ENCODE measurements at regions not wholly inside any gene's neighbourhood (a gene's known extent, or its start where the extent isn't known, plus 50 kb on each side); places are given as distances from the start of the nearest gene placed in this dataset.

DNA sequence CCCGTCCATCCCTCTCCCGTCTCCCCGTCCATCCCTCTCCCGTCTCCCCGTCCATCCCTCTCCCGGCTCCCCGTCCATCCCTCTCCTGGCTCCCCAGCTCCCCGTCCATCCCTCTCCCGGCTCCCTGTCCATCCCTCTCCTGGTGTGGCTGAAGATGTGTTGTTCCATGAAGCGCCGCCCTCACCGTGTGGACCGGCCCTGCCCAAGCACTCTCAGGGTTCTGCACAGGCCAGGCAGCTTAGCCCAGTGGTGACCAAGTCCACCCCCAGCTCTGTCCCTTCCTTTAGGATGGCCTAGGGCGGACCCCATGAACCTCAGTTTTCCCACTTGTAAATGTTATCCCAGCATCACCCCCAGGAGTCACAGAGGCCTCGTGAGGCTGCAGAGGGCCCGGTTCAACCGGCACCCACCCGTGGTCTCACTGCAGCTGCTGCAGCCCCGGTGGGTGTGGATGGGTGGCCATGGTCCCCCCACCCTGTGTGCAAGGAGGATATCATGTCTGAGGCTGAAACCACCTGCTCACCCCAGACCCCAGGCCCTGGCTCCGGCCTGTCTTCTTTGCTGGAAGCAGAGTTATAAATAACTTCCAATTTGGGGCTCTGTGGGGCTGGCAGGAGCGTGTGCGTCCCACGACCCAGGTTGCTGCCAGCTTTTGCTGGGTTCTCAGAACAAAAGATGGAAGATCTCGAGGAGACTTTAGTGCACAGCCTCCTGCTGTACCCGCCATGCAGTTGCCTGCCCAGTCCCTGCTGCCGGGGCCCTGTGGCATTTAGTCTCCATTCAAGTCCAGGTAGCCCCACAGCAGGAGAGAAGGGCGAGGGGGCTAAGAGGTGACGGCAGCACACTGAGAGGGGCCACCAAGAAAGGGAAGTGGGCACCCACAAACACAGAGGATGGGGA is 1147.8 kb downstream of the BRD1 start:
- in situ Hi-C loops (cut with HindIII; ENCODE audit: low pct_unique_long_range_greater_than_20kb, low sequenced_read_pairs): no loop called here
- no peak for DNase-seq (ENCODE audit: low read depth in 1 of 2, low spot score in 1 of 2)
- TF ChIP-seq JUND (IDR thresholded peaks at IDR 0.05; ENCODE audit: low read depth): no peak

DNA sequence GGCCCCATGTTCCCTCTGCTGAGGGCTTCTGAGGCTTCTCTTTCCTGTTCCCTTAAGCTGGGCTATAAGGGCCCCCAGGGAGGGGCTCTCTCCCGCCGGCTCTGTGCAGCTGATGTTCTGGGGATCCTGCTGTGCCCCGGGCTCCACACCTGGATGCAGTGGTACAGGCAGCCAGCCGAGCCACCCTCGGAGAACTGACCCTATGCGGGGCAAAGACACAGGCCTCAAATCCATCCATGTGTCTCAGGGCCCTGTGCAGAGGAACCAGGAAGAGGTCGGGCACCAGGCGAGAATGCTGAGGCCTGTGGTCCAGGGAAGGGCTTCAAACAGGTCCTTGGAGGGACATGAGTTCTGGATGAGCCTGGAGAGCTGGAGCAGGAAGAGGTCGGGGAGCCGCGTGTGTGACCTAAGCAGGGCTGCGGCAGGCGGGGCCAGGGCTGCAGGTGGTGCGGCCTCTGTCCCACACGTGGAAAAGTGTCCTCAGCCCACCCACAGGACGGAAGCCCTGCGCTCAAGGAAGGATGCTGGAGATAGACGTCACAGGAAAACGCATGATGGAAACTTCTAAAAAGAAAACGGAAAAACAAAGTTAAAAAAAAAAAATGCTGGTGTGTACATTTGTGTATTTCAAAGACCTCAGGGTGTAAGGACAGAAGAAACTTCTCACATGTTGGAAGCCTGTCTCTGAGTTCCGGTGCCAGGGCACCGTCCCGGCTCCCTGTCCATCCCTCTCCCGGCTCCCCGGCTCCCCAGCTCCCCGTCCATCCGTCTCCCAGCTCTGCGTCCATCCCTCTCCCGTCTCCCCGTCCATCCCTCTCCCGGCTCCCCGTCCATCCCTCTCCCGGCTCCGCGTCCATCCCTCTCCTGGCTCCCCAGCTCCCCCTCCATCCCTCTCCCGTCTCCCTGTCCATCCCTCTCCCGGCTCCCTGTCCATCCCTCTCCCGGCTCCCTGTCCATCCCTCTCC is 1149.2 kb downstream of the BRD1 start:
- DNase-seq (ENCODE audit: low read depth in 1 of 2, low spot score in 1 of 2): no peak
- no peak for TF ChIP-seq JUND (IDR thresholded peaks at IDR 0.05; ENCODE audit: low read depth)
- in situ Hi-C loops (cut with HindIII; ENCODE audit: low pct_unique_long_range_greater_than_20kb, low sequenced_read_pairs): no loop called here

DNA sequence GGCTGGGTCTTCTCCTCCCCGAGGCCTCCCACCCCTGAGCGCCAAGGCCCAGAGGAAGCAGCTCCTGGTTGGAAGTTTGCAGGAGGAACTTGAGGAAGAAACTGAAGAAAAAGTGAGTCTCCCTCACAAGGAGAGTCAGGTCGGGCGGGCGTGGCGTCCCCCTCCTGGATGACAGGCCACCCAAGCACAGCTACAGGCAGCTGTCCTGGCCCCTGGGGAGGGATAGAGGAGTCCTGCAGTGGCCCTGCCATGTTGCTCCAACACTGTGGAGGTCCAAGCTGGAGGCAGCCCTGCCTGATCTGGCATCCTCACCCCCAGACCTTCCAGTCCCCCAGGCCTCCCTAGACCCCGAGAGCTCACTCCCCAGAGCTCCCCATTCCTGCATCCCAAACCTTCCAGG is 1150.1 kb downstream of the BRD1 start:
- TF ChIP-seq JUND (IDR thresholded peaks at IDR 0.05; ENCODE audit: low read depth): no peak
- in situ Hi-C loops (cut with HindIII; ENCODE audit: low pct_unique_long_range_greater_than_20kb, low sequenced_read_pairs): no loop called here
- no peak for DNase-seq (ENCODE audit: low read depth in 1 of 2, low spot score in 1 of 2)

DNA sequence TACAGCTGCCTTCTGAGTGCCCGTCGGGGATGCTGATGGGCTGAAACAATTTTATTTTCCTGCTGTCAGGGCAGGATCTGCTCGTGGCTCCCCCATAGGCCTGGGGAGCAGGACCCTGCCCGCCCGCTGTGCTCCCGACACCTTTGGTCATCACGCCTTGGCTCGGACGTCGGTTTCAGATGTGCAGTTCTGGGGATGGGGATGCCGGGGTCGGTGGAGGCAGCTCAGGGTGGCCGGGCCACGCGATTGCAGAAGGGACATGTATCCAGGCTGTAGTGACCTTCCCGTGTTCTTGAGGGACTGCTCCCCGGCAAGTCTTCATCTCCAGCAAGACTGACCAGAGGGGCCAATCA is 1150.5 kb downstream of the BRD1 start:
- in situ Hi-C loops (cut with HindIII; ENCODE audit: low pct_unique_long_range_greater_than_20kb, low sequenced_read_pairs): no loop called here
- DNase-seq (ENCODE audit: low read depth in 1 of 2, low spot score in 1 of 2): no peak
- no peak for TF ChIP-seq JUND (IDR thresholded peaks at IDR 0.05; ENCODE audit: low read depth)

DNA sequence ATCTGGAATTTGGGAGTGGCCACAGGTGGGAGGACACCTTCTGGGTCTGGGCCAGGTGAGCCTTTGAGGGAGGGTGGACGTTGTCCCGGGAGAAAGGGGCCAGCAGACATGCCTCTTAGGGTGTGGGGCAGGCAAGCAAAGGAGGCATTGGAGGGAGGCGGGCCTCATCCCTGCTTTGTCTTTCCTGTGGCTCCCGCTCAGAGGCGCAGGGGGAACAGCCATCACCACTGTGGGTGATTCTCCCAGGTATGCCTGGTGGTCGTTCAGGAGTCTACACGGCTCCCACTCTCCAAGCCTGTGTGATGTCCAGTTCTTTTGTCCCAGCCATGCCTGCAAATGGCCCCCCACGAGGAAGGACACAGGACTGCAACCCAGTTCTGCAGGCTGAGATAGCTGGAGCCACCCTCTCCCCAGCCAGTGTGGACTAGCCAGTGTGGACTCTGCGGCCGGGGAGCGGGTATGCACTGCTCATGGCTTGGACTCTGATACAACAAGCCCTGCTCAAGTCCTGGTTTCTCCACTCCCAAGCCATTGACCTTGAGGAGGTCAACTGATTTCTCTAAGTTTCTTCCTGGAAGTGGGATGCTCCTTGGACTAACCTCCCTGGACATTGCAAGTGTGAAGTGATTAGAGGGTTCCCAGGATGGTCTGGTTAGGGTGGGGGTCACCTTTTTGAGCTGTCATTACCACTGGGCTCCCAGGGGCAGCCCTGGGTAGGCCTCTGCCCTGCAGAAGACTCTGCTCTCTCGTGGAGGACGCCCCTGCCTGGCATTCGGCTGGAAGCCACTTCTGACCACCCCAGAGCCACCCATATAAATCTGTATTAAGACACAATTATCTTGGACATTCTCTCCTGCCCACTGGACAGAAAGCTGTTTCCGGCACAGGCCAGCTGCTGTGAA is 1151.2 kb downstream of the BRD1 start:
- in situ Hi-C loops (cut with HindIII; ENCODE audit: low pct_unique_long_range_greater_than_20kb, low sequenced_read_pairs): no loop called here
- no peak for TF ChIP-seq JUND (IDR thresholded peaks at IDR 0.05; ENCODE audit: low read depth)
- DNase-seq (ENCODE audit: low read depth in 1 of 2, low spot score in 1 of 2): no peak

DNA sequence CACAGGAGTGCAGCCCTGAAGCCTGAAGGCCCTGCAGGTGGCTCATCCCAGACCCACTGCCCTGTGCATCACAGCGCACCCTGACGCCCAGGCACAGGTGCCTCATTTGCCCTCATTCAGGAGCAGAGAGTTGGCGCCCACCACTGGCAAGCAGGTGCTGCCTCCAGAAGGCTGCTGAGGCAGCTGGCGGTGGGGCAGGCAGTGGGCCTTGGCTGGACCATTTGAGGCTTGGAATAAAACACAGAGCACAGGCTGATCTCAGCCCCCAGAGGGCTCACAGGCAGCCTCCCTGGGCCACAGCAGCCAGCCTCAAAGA is 1151.9 kb downstream of the BRD1 start:
- TF ChIP-seq JUND (IDR thresholded peaks at IDR 0.05; ENCODE audit: low read depth): no peak
- in situ Hi-C loops (cut with HindIII; ENCODE audit: low pct_unique_long_range_greater_than_20kb, low sequenced_read_pairs): no loop called here
- DNase-seq (ENCODE audit: low read depth in 1 of 2, low spot score in 1 of 2): no peak

DNA sequence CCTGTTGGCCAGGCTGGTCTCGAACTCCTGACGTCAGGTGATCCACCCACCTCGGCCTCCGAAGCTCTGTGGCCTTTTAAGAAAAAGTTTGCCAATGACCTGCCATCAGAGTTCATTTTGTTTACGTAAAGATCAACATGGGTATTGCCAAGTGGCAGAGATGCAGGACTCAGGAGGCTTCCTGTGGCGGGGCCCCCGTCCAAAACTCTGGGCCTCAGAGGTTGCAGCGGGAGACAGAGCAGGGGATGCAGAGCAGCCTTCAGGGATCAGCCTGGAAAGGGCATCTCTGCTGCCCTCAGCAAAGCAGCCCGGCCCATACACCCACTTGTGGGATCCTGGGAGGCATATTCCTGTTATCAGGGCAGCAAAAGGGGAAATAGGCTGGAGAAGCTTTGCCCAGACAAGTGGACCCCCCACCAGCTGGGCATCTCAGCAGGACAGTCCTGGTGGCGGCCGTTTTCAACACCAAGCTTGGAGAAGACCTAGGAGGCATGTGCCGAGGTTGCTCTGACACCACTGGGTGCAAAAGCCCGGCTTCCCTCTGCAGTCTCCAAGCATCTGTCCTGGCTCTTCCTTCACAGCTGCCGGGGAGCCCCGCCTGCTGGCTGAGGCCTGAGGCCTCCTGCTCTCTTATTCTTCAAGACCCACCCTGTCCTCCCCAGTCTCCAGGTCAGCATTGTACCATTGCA is 1152.4 kb downstream of the BRD1 start:
- DNase-seq (ENCODE audit: low read depth in 1 of 2, low spot score in 1 of 2): no peak
- in situ Hi-C loops (cut with HindIII; ENCODE audit: low pct_unique_long_range_greater_than_20kb, low sequenced_read_pairs): no loop called here
- no peak for TF ChIP-seq JUND (IDR thresholded peaks at IDR 0.05; ENCODE audit: low read depth)

DNA sequence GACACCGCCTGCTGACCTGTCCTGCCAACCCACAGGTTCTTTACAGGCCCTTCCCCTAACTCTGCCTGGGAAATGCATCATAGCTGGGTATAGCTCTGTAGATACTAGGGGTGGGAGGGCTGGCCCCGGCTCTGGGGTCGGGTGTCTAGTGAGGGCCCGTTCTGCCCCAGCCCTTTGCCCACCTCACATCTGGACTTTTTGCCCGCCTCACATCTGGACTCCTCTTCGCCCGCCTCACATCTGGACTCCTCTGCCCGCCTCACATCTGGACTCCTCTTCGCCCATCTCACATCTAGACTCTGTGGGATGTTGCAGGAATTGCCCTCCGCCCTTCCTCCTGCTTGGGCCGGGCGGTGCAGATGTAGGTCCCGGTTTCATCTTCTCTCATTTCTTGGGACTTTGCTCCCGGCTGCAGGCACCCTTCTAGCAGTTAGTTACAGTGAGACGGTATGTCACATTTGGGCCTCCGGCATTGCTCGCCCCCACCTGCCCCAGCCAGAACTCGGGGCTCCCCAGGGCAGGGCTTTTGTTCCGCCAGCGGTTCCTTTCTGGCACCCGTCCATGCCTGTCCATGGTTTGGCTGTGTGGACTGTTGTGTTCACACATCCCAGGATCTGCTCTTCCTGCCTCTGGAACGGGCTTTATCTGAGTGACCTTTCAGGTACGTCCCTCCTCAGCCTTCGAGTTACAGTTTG is 1153.7 kb downstream of the BRD1 start:
- in situ Hi-C loops (cut with HindIII; ENCODE audit: low pct_unique_long_range_greater_than_20kb, low sequenced_read_pairs): no loop called here
- TF ChIP-seq JUND (IDR thresholded peaks at IDR 0.05; ENCODE audit: low read depth): no peak
- DNase-seq (ENCODE audit: low read depth in 1 of 2, low spot score in 1 of 2): no peak

DNA sequence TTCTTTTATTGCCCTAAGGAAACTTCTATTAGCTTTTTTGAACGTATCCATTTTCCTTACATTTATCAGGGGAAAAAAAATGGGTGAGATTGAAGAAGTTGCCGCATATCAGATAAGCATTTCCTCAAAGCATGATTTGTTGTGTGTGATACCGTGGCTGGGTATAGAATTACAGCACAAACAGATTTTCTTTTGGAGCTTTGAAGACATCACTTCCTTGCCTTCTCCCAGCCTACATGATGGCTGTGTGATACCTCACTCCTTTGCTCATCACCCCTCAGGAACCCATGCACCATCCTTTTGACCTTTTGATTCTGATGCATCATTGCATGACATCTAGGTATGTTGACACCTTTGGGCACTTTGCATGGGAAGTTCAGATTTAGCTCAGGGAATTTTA is 1155.3 kb downstream of the BRD1 start:
- in situ Hi-C loops (cut with HindIII; ENCODE audit: low pct_unique_long_range_greater_than_20kb, low sequenced_read_pairs): no loop called here
- no peak for DNase-seq (ENCODE audit: low read depth in 1 of 2, low spot score in 1 of 2)
- no peak for TF ChIP-seq JUND (IDR thresholded peaks at IDR 0.05; ENCODE audit: low read depth)

DNA sequence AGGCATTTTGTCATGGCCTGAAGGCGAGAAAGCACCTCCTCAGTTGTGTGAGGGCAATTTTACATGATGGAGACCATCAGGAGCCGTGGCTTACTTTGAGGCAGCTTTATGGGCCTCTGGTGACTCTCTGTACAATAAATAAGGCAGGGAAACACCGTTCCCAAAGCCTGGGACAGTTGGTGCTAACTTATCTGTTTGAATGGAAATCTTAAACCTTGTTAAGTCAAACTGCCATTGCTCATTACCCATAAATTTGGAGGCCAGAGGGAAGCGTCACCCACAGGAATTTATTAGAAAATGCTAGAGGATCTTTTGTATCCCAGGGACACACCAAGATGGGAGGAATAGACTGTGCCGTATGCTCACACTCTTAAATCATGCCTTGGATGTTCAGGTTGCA is 1156.9 kb downstream of the BRD1 start:
- in situ Hi-C loops (cut with HindIII; ENCODE audit: low pct_unique_long_range_greater_than_20kb, low sequenced_read_pairs): no loop called here
- no peak for DNase-seq (ENCODE audit: low read depth in 1 of 2, low spot score in 1 of 2)

DNA sequence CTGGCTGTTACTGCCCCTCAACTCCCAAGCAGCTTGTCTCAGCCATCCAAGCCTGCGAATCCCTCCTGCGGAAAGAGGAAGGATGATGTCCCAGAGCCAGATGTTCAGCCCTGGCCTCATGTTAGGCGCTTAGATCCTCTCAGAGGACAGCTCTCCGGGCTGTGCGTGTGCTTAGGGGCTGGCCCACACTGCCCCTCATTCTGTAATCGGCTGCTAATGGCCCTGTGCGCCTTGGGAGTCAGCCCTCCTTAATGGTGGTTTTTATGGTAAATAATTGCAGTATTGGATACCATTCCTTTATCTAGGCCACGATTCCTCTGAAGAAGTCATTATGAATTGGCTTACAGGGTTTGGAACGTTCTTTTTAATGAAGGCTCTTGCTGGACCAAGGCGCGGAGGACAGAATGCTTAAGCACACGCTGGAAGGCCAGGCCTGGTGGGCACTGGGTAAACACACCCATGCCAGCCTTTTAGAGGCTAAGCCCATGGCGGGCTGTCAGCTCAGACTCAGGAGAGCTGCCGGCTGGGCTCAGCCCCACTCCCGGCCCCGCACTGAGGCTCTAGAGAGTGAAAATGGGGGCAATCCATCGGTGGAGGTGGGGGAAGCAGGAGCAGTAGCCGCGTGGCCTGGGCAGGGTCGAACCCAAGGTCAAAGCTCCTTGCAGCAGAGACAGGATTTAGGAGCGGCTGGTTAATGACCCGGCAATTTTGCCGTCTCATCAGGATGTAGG is 1157.5 kb downstream of the BRD1 start:
- in situ Hi-C loops (cut with HindIII; ENCODE audit: low pct_unique_long_range_greater_than_20kb, low sequenced_read_pairs): no loop called here
- no peak for TF ChIP-seq JUND (IDR thresholded peaks at IDR 0.05; ENCODE audit: low read depth)

More for the DNA sequence above, 1156.9 kb downstream of the BRD1 start:
- TF ChIP-seq JUND (IDR thresholded peaks at IDR 0.05; ENCODE audit: low read depth): no peak

More for the DNA sequence above, 1157.5 kb downstream of the BRD1 start:
- DNase-seq (ENCODE audit: low read depth in 1 of 2, low spot score in 1 of 2): no peak
